HG02884 (cell line): ENCODE measurements at regions not wholly inside any gene's neighbourhood (a gene's known extent, or its start where the extent isn't known, plus 50 kb on each side); places are given as distances from the start of the nearest gene placed in this dataset.

Experiments used
- ATAC-seq: cut with Tn5 transposase; IDR thresholded peaks from one replicate; pipeline ENCODE4 v1.9.1; 2021; ENCODE audit warnings: mild to moderate bottlenecking, moderate library complexity; ENCODE audit not compliant: unreplicated experiment

DNA sequence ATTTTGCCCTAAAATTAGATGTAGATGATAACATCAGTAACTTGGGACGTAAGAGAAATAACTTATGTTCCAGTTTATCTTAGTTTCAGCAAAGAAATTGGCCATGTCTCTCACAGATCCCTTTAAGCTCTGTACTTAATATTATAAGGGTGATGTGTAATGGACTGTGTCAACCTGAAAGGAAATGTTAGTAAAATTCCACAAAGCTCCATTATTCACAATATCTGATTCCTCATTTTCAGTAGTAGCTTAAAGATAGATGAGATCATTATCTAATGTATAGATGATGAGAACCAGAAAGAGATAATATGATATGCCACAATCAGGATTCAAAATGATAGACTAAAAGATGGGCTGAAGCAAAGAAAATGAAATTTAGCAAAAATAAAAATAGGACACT is 316.8 kb upstream of the CHRM2 start:
- ATAC-seq: no peak

DNA sequence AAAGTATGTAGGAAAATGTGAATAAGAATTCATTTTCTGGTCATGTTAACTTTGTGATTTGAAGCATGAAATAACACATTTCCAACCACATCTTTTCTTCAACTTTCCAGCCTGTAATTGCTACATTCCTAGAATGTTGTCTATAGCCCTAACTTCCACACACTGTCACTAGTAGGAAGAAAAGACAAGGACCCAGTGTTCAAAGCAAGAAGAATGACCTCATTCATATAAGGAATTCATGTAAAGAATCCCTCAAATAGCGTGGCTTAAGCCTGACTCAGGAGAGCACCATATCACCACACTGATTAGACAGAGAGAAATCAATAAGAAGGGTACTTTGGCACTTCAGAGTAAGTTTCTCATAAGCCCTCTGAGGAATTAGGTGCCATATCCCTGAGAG is 318.7 kb upstream of the CHRM2 start:
- no peak for ATAC-seq

DNA sequence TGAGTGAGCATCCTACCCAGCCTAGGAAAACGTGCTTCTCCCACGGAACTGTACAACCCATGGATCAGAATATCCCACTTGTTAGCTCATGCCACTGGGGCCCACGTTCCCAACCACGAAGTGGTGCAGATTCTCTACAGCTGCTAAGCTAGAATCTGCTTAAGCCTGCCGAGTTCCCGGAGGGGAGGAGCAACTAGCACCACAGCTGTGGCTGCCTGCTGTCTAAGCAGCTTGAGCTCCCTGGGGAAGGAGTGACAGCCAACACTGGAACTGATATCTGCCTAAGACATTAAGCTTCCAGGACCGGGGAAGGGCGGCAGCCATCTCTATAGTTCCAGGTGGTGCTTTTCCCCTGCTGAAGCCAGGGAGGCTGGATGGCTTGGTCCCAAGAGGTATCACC is 334.7 kb upstream of the CHRM2 start:
- no peak for ATAC-seq

DNA sequence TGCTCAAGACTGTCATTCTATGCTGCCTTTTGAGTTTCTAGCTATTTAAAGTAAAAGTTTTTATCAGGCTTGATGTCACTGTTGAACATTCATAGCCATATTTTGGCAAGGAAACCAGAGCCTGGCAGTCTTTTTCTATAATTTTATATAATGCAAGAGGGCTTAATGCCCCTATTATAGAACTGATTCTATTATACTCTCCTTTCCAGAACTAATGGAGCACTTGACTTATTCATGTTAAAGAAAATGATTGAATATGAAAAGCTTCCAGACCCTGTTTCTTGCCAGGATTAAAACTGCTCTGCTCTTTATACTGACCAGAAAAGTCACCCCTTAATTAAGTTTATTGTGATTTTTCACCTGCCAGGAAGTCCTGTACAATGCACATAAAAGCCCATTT is 337.6 kb upstream of the CHRM2 start:
- ATAC-seq: no peak

DNA sequence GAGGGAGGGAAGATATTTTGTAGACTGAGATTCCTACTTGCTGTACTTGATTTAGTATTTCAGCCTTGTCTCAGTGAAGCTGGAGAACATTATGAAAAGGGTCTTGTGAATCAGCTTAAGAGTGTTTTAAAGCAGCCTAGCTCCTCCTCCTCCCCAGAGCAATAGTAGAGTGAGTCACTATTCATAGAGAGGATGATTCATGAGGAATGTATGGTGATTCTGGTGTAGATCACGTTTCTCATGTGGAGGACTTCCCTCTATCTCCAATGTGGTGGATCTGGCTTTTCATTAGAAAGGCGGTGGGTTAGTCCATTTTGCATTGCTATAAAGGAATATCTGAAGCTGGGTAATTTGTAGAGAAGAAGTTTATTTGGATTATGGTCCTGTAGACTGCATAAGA is 340.1 kb upstream of the CHRM2 start:
- no peak for ATAC-seq

DNA sequence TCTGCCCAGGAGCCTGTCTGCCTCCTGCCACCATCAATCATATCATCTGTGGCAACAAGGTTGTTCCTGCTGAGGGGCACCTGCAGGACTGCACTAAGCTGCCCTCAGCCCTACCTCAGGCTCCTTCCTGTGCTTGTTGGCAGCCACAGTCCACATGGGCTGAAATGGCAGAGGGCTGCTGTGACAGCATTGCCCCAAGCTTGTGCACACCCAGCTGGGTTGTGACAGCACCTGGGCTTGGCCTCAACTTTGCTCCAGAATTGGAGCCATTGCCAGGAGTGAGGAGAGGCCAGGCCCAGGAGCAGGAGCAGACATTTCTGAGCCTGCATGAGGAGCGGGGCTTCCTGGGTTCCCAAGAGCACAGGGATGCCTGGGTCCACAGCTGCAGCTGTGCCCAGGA is 340.9 kb upstream of the CHRM2 start:
- ATAC-seq: no peak

DNA sequence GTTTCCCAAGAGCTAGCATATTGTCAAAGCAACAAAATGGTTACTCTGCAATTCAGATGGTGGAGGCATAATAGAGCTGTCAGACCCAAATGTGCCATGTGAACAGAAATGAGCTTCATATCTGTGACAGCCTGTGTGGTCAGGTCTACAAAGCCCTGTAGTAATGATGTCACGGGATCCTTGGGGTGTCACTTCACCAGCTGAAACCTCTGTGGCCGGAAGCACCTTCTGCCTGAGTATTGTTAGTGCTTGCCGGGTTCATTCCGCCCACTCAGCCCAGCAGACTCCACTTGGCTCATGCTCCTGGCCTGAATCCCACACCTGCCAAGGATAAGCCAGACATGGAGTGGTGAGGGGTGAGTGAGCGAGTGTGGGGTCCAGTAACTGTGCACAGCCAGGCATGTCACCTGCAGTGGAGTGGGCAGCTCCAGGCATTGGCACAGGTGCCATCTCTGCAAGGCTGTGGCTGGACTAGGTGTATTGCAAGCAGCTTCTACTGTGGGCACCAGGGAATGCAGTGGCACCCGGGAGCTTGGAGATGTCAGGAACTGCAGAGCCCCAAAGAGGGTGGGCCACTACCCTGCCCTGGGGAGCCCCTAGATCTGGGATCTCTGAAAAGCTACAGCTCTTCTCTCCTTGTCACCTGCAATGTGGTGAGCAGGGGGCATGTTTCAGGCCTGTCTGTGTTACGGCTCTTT is 341.9 kb upstream of the CHRM2 start:
- no peak for ATAC-seq

DNA sequence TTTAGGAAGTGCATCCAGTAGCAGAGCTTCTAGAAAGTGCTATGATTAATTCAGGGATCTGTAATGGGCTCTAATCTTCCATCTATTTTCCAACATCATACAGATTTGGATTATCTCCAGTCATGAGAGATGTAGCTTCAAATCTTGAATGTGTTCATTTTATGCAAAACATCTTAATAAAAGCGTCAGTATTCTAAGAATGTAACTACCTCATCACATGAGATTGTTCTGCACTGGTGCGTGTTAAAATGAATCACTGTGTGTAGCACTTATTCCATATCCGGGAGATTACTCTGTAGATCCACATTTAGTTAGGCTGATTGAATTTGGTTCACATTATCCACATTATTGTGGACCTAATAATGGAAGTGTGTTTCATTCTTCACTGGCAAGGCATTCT is 344.9 kb upstream of the CHRM2 start:
- no peak for ATAC-seq

DNA sequence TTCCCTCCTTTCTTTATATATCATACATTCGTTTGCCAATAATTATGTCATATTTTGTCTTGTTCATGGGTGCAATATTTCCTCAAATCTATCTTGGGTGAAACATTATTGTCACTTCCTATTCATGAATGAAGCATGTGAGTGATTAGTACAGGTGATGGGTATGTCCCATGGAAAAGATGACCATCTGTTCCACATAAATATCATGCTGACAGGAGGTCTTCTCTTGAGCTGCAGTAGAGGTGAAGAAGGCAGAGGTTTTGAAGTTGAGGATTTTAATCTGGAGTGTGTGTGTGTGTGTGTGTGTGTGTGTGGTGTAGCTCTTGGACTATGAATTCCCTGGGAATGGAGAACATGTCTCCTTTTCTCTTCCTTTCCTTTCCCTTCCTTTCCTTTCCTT is 350.5 kb upstream of the CHRM2 start:
- no peak for ATAC-seq

DNA sequence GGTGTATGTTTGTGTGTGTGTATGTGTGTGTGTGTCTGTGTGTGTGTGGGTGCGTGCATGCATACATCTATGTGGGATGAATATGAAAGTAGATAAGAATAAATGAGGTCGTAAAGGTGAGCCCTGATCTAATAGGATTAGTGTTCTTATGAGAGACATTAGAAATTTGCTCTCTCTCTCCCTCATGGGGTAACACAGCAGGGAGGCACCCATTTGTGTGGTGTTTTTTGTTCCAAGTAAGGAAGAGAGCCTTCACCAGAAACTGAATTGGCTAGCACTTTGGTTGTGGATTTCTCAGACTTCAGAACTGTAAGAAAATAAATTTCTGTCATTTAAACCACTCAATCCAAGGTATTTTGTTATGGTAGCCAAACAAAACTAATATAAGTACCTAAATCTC is 353.7 kb upstream of the CHRM2 start:
- no peak for ATAC-seq

DNA sequence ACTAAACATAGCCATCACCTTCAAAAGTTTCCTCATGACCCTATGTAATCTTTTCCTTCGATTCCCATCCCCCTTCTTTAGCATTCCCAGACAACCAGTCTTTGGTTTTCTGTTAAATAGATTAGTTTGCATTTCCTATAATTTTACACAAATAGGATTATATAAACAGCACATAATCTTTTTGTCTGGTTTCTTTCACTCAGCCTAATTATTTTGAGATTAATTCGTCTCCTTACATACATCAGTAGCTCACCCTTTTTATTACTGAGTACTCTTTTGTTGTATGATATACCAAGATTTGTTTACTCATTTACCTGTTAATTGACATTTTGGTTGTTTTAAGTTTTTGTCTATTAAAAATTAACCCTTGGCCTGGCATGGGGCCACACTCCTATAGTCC is 354.7 kb upstream of the CHRM2 start:
- ATAC-seq: no peak

DNA sequence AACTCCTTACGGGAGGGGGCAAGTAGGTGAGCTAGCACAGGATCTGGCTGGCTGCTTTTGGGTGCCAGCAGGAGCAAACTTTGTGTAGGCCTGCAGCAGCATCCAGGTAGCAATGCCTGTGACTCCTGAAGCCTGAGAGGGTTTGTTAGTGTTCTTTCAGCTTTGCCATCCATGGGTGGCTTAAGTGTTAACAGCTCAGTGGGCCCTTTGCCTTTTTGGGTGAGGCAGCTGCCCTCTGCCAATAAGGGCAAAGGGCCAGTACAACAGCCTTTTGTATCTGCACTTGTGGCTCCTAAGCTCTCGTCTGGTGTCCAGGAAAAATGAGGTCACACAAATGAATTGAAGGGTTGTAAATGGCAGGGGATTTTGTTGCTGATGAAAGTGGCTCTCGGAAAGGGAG is 359.0 kb upstream of the CHRM2 start:
- ATAC-seq: no peak

DNA sequence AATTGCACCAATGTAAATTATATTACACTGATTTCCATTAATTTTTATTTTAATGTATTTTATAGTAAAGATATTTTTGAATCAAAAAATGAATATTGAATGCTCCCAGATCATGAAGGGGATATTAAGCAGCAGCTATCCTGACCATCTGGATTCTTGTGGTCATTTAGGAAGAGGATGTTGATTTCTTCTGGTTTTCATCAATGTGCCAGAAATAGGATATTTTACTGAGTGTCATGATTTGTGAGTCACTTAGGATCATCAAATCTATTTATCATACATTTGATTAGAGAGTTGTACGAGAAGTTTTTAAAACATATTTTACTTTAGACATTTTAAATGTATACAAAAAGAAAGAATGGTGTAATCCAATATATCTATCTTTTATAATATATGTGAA is 366.3 kb upstream of the CHRM2 start:
- no peak for ATAC-seq

DNA sequence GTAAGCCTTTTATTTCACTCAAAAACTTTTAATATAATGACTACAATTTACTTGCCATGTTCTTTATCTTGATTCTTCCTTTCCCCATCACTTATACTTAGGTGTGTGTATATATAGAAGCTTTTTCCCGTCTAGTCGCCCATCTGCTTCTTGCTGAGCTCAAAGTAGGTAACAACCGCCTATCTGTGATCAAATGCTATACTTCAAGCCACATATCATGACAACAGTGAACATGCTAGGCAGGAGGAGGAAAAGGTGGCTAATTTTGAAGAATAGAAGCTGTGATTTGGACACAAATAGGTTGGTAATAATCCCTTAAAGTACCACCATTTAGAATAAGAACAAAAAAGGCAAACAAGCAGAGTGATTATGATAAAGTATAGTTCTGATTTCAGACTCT is 367.3 kb upstream of the CHRM2 start:
- no peak for ATAC-seq

DNA sequence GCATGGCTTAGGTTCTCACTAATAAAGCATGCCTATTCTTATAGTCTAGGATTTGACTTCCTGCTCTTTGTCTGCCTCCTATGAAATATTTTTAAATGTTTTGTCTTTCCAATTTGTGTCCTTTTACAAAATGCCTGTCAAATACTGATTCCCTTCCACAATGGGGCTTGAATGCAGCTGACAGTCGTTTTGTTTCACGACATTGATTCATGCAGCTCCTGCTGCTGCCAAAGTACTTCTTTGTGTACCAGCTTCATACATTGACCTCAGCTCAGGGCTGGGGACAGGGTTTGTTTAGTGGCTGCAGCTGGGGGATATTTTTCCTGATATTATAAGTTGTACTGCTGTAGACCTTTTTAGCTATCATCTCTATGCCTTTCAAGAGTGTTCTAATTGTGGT is 371.9 kb upstream of the CHRM2 start:
- ATAC-seq: no peak

DNA sequence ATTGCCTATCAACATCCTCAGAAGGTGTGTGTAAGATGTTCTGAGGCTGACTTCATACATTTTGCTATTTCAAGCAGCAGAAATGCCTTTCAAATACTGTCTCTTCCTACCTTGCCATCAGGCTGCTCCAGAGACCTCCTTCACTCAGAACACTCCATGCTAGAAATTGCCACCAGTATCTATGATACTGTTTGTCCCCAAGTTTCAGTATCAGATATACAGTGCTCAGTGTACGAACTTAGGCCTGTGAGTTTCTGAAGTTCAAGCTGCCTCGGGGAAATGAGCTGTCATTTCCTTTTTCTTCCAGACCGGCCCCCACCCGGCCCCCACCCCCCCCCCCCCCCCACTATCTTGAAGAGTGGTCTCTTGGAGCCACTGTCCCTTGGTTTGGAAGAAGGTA is 373.4 kb upstream of the CHRM2 start:
- no peak for ATAC-seq

DNA sequence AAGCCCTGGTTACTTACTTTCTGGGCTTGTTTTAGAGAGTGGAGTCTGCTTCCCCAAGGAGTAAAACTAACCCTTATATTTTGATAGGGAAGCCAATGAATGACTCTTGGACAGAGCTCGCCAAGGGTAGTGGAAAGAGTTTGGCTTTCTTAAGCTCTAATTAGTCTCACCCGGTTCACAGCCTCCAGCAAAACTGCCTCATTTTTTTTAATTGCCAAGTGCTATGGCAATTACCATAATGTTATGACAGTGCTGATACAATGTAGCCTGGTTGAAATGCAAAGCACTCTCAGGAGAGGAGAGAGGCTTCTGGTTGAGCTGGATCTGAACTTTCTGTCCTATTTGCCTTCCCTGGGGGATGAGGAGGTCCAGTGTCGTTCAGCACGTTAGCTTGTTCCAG is 376.1 kb upstream of the CHRM2 start:
- ATAC-seq: no peak

DNA sequence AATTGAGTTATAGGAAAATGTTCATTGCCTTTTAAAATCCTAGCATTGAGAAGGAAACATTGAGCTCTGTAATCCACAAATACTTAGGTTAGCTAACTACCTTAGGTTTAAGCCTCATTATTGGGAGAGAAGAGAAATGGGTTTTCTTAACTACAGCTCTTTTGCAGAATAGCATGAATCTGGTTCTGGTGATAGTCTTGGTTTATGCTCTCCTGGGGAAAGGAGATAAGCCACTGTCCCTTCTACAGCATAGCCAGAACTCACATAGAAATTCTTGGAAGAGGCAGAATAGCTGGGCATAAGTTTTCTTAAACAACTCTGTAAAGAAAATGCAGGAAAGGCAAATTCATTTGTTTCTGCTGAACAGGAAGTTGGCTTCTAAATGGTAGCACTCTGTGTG is 378.6 kb upstream of the CHRM2 start:
- no peak for ATAC-seq

DNA sequence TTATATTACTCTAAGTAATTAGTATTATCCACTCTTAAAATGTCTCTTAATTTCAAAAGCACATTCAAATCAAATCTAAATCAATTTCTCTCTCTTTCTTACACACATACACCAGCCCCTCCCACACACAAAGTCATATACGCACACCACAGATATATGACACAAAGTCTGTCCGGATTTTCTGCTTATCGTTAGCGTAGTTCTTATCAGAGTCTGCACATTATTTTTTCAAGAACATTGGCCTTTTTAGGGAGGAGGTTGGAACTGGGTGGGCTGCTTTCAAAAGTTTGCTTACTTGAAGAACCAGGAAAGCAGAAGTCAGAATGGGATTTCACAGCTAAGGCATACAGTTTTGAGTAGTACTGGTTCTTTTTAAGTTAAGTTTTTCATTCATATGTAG is 387.6 kb upstream of the CHRM2 start:
- ATAC-seq: no peak

DNA sequence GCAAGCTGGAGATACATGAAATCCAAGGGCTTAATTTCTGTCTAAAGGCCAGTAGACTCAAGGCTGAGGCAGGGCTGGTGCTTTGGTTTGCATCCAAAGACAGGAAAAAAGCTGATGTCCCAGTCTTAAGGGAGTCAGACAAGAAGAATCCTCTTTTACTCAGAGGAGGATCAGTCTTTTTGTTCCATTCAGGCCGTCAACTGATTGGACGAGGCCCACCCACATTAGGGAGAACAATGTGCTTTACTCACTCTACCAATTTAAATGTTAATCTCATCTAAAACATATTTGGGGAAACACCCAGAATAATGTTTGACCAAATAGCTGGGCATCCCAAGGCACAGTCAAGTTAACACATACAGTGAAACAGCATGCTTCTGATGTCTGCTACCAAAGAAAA is 388.5 kb upstream of the CHRM2 start:
- no peak for ATAC-seq

DNA sequence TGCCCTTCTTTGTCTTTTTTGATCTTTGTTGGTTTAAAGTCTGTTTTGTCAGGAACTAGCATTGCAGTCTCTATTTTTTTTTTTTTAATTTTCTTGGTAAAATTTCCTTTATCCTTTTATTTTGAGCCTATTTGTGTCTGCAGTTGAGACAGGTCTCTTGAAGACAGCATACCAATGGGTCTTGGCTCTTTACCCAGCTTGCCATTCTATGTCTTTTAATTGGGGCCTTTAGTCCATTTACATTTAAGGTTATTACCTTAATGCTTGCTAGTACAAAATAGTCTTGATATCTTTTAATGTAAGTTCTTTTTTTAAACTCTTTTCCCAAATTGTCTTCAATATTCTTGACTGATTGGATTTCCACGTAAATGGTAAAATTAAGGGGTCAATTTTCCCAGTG is 398.3 kb upstream of the CHRM2 start:
- no peak for ATAC-seq

DNA sequence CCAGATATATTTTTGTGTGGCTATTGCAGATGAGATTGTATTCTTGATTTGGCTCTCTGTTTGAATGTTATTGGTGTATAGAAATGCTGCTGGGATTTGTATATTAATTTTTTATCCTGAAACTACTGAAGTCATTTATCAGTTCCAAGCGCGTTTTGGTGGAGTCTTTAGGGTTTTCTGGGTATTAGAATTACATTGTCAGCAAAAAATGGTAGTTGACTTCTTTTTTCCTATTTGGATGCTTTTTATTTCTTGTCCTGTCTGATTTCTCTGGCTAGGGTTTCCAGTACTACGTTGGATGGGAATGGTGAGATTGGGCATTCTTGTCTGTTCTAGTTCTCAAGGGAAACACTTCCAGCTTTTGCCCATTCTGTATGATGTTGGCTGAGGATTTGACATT is 415.5 kb upstream of the CHRM2 start:
- ATAC-seq: no peak

DNA sequence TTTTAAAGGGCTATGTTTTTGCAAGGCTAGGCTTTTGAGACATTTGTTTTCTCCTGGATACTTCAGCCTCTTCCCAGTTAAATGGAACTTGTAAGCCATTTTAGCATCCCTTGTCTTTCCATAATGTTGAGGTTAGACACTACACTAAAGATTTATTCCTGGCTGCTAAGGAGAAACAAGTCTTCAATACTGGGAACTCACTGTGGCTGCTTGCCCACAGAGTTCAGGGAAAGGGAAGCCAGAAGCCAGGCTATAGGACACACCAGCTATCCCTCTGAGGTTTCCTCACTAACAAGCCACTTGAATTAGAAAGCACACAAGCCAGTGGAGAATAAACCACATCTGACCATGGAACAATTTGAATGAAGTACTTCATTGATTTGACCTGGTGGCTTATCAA is 421.7 kb upstream of the CHRM2 start:
- ATAC-seq: no peak

DNA sequence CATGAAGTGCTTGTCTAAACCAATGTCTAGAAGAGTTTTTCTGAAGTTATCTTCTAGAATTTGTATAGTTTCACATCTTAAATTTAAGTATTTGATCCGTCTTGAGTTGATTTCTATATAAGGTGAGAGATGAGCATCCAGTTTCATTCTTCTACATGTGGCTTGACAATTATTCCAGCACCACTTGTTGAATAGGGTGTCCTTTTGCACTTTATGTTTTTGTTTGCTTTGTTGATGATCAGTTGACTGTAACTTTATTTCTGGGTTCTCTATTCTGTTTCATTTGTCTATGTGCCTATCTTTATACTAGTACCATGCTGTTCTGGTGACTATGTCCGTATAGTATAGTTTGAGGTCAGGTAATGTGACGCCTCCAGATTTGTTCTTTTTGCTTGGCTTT is 426.6 kb upstream of the CHRM2 start:
- no peak for ATAC-seq
